SK-N-SH (cell line): ENCODE measurements at regions not wholly inside any gene's neighbourhood (a gene's known extent, or its start where the extent isn't known, plus 50 kb on each side); places are given as distances from the start of the nearest gene placed in this dataset.

ENCODE experiments used
- EP300 ChIP-seq, 2 experiments: IDR thresholded peaks; 2 replicates each; pipeline versions ENCODE4 v1.4.0 to v1.6.1; 2012; ENCODE audit warnings: borderline replicate concordance in 1 of 2, low read depth in 1 of 2, low read length in 1 of 2
- EZH2phosphoT487 ChIP-seq: fragments of 200-600 bp; sonication (generic); IDR thresholded peaks from 2 replicates; pipeline ENCODE4 v1.6.1; 2017; ENCODE audit warnings: low read depth, mixed run types, mild to moderate bottlenecking, antibody characterized with exemption, moderate library complexity, borderline replicate concordance
- YY1 ChIP-seq: IDR thresholded peaks from 2 replicates; pipeline ENCODE4 v1.4.0; 2012; ENCODE audit warnings: low read depth, mild to moderate bottlenecking
- TF ChIP-seq, protein P1 (sequence below): fragments of 200-600 bp; sonication (generic); IDR thresholded peaks from 2 replicates; pipeline ENCODE4 v1.6.1; 2017; ENCODE audit warnings: antibody characterized with exemption, mild to moderate bottlenecking, moderate library complexity

DNA sequence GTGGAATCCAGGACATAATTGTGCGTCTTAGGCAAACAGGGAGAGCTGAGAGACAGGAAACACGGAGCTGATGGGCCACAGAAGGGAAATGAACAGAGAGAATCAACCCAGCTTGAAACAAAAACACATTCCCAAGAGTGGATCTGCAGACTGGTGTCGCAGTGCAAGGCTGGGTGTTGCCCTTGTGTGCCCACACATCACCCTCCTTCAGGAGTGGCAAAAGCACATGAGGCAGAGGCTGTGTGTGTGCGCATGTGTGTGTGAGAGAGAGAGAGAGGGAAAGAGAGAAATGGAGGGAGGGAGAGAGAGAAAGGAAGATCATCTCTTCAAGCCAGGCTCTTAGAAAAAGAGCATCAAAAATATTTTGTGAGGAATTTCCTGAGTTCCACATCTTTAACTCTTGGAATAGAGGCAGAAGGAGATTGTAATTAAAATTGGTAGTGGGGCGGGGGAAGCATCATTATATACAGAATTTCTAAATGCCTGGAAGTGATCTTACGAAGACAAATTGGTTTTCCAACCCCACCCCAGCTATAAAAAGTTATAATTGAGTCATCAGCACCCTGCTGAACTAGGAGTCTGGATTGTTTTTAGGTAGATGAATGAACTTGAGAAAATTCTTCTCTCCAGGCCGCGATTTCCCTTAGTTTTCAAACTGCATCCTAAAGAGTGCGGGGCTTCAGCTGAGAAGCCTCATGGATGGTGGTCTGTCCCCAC, 480.7 kb downstream of the NPHP4 start:
- TF ChIP-seq EP300 (IDR thresholded peaks at IDR 0.05; ENCODE audit: borderline replicate concordance in 1 of 2, low read depth in 1 of 2, low read length in 1 of 2): no peak
- no peak for TF ChIP-seq YY1
- TF ChIP-seq, protein P1, sequence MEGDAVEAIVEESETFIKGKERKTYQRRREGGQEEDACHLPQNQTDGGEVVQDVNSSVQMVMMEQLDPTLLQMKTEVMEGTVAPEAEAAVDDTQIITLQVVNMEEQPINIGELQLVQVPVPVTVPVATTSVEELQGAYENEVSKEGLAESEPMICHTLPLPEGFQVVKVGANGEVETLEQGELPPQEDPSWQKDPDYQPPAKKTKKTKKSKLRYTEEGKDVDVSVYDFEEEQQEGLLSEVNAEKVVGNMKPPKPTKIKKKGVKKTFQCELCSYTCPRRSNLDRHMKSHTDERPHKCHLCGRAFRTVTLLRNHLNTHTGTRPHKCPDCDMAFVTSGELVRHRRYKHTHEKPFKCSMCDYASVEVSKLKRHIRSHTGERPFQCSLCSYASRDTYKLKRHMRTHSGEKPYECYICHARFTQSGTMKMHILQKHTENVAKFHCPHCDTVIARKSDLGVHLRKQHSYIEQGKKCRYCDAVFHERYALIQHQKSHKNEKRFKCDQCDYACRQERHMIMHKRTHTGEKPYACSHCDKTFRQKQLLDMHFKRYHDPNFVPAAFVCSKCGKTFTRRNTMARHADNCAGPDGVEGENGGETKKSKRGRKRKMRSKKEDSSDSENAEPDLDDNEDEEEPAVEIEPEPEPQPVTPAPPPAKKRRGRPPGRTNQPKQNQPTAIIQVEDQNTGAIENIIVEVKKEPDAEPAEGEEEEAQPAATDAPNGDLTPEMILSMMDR: no peak
- no peak for TF ChIP-seq EZH2phosphoT487
